ENCODE measurements at regions not wholly inside any gene's neighbourhood (a gene's known extent, or its start where the extent isn't known, plus 50 kb on each side); places are given as distances from the start of the nearest gene placed in this dataset.

DNA sequence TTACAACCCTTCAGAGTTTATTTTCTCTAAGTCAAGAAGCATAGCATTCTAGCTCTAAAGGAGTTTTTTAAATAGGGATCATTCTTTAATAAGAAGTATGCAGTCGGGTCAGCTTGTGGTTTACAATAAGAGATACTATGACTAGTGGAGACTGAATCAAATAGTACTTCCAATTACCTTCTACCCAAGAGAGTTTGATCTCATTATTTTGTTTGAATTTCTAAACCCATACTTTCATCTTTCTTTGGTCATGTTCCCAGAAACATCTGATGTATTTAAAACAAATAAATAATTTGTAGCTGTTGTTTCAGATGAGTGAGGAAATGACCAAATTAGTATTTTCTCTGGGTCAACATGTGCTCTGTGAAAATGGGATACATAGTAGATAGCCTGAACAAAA lies 160.2 kb upstream of the CDH6 start:
- no peaks in the 10 kb centered on the region for H3K27me3 ChIP-seq (replicated peaks in 1 of 4; ENCODE audit: control insufficient read depth in 3 of 4, extremely low read depth in 1 of 4, insufficient read depth in 3 of 4, low read length in 3 of 4)
- H4K8ac ChIP-seq (ENCODE audit: extremely low read depth, insufficient read depth, low read length): no peak overlapping the region
- H3K79me2 ChIP-seq (ENCODE audit: control insufficient read depth in 1 of 2, insufficient read depth in 2 of 2, low read length in 2 of 2): no peaks in the 10 kb centered on the region
- no peaks in the 10 kb centered on the region for H3K36me3 ChIP-seq (ENCODE audit: control insufficient read depth in 2 of 4, insufficient read depth in 4 of 4, low read length in 3 of 4)
- H2BK120ac ChIP-seq (replicated peaks; ENCODE audit: low read depth, low read length): no peak overlapping the region
- H2BK12ac ChIP-seq (ENCODE audit: low read depth, low read length): no peak overlapping the region
- H3K4ac ChIP-seq (replicated peaks; ENCODE audit: insufficient read length, low read depth, low read length): no peak overlapping the region
- H3K9ac ChIP-seq (replicated peaks in 1 of 4; ENCODE audit: extremely low read depth in 1 of 4, low read depth in 3 of 4, low read length in 3 of 4): no peak overlapping the region
- no peak overlapping the region for H3K23ac ChIP-seq (ENCODE audit: insufficient read length)
- TF ChIP-seq EP300 (IDR thresholded peaks at IDR 0.05; ENCODE audit: borderline replicate concordance in 1 of 2, low read depth in 2 of 2, low read length in 2 of 2) (no peak), SAP30 (IDR thresholded peaks at IDR 0.05; ENCODE audit: insufficient read depth, insufficient replicate concordance, low read length) (no peak), TCF12 (IDR thresholded peaks at IDR 0.05; ENCODE audit: low read depth, low read length) (no peak), RAD21 (IDR thresholded peaks at IDR 0.05 in 1 of 2, conservative IDR thresholded peaks at IDR 0.05 in 1 of 2; ENCODE audit: low read depth in 2 of 2, low read length in 2 of 2) (no peak), YY1 (IDR thresholded peaks at IDR 0.05; ENCODE audit: low read depth, low read length) (no peak), SIX5 (IDR thresholded peaks at IDR 0.05; ENCODE audit: low read depth, low read length) (no peak), RBBP5 (IDR thresholded peaks at IDR 0.05; ENCODE audit: borderline replicate concordance, low read depth, low read length) (no peak), NANOG (IDR thresholded peaks at IDR 0.05; ENCODE audit: insufficient read depth, low read depth, low read length, poor library complexity, severe bottlenecking) (no peak), KDM4A (IDR thresholded peaks at IDR 0.05; ENCODE audit: low read depth, low read length, severe bottlenecking) (no peak), SIN3A (conservative IDR thresholded peaks at IDR 0.05 in 1 of 2, IDR thresholded peaks at IDR 0.05 in 1 of 2; ENCODE audit: low read depth in 1 of 2, low read length in 2 of 2) (no peak), CHD1 (IDR thresholded peaks at IDR 0.05; ENCODE audit: low read depth, low read length) (no peak), SP2 (IDR thresholded peaks at IDR 0.05; ENCODE audit: low read length) (no peak)
- H4K20me1 ChIP-seq (replicated peaks in 1 of 2; ENCODE audit: control insufficient read depth in 1 of 2, insufficient read depth in 2 of 2, low read length in 2 of 2): no peaks in the 10 kb centered on the region
- no peak overlapping the region for H2AK5ac ChIP-seq (ENCODE audit: low read depth, low read length)
- WGBS, 2 experiments (ENCODE audit: extremely low coverage in 1 of 2, insufficient coverage in 1 of 2, insufficient read length in 1 of 2, insufficient replicate concordance in 2 of 2, low coverage in 1 of 2, low lambda C conversion rate in 2 of 2, missing lambda C conversion rate in 1 of 2): 100% methylated on average over 1 of the region's 1 CpG; no CpG with 5 or more reads in 1 of the 2 experiments
- FAIRE-seq (no peak), DNase-seq (ENCODE audit: low read depth in 1 of 2, low spot score in 2 of 2) (no peak)
- H2BK15ac ChIP-seq (ENCODE audit: low read length): no peak overlapping the region
- POLR2A ChIA-PET (ENCODE audit: partially characterized antibody): no interaction called here
- no peak overlapping the region for H3K18ac ChIP-seq (ENCODE audit: extremely low read depth, low read length)
- no peaks in the 10 kb centered on the region; a peak in 1 of 4 replicates for H3K9me3 ChIP-seq (ENCODE audit: insufficient read depth in 2 of 2, low read depth in 1 of 2, low read length in 1 of 2)
- H2AFZ ChIP-seq (ENCODE audit: low read length): no peak overlapping the region
- no peaks in the 10 kb centered on the region for H3K79me1 ChIP-seq (ENCODE audit: low read depth, low read length)
- H3K56ac ChIP-seq (replicated peaks; ENCODE audit: insufficient read length, low read depth, low read length): no peak overlapping the region
- H2BK5ac ChIP-seq (ENCODE audit: low read depth, low read length): no peak overlapping the region
- no peak overlapping the region for H3K27ac ChIP-seq (ENCODE audit: low read depth, low read length)
- CTCF ChIA-PET (ENCODE audit: partially characterized antibody): interaction anchor here (1.6 kb wide), 1 partner anchor 39 kb away, joined by 4 read pairs; no protein-coding TSS in a partner anchor
- H3K4me3 ChIP-seq (ENCODE audit: extremely low read depth in 1 of 4, insufficient read depth in 2 of 4, low read depth in 3 of 4, low read length in 4 of 4): no peak overlapping the region
- H3K4me2 ChIP-seq (ENCODE audit: insufficient read depth in 1 of 2, low read depth in 2 of 2, low read length in 2 of 2): no peak overlapping the region
- H3K14ac ChIP-seq (ENCODE audit: insufficient read length): no peak overlapping the region
- H4K91ac ChIP-seq (replicated peaks; ENCODE audit: insufficient read length, low read length): no peak overlapping the region
- H2BK20ac ChIP-seq (ENCODE audit: low read length): no peak overlapping the region
- no peaks in the 10 kb centered on the region for H3K23me2 ChIP-seq (ENCODE audit: low read depth, low read length)
- H3K4me1 ChIP-seq (replicated peaks in 1 of 4; ENCODE audit: control insufficient read depth in 3 of 4, insufficient read depth in 4 of 4, low read length in 3 of 4): no peaks in the 10 kb centered on the region
- no peak overlapping the region for H4K5ac ChIP-seq (ENCODE audit: insufficient read length, low read depth, low read length)

Data from H1 (cell line).